ENCODE measurements at regions not wholly inside any gene's neighbourhood (a gene's known extent, or its start where the extent isn't known, plus 50 kb on each side); places are given as distances from the start of the nearest gene placed in this dataset.

DNA sequence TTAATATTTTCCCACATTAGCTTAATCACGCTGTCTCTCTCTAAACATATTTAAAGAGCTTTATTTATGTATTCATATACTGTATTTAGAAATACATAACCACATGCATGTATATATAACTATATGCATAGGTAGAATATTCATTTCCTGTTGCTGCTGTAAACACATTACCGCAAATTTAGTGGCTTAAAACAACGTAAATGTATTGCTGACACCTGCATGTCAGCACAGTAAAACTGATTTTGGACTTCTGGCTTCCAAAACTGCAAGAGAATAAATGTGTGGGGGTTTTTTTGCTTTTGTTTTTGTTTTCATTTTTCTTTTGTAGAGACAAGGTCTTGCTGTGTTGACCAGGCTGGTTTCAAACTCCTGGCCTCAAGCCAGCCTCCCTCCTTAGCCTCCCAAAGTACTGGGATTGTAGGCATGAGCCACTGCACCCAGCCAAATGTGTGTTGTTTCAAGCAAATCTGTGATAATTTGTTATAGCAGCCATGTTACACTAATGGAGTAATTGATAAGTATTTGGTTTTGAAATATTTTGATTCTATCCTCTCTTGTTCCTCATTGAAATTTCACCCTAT is 61.9 kb upstream of the CMKLR1 start:
- H3K79me1 ChIP-seq (ENCODE audit: low read depth, low read length), result no peaks in the 10 kb centered on the region
- H3K14ac ChIP-seq (ENCODE audit: low read length), result no peak overlapping the region
- H3K4me1 ChIP-seq (ENCODE audit: control insufficient read depth in 2 of 2, insufficient read depth in 1 of 2, low read depth in 1 of 2, low read length in 2 of 2), result peaks cover 0 to 5% of the 10 kb centered on the region in 2 donors
- H3K36me3 ChIP-seq (replicated peaks in 1 of 2; ENCODE audit: control insufficient read depth in 2 of 2, insufficient read depth in 2 of 2, low read length in 2 of 2), result no peaks in the 10 kb centered on the region
- no CpG with 5 or more reads among the region's 3 CpGs for WGBS, 2 donors (ENCODE audit: extremely low coverage in 2 of 2, insufficient read length in 2 of 2, insufficient replicate concordance in 1 of 2)
- H2BK5ac ChIP-seq (ENCODE audit: low read length), result no peak overlapping the region
- H3K18ac ChIP-seq (ENCODE audit: low read length), result no peak overlapping the region
- no peak for DNase-seq (ENCODE audit: low spot score)
- no peaks in the 10 kb centered on the region for H3K9me3 ChIP-seq (replicated peaks in 1 of 2; ENCODE audit: control insufficient read depth in 2 of 2, insufficient read depth in 1 of 2, low read depth in 1 of 2, low read length in 2 of 2)
- no peak overlapping the region for H3K23ac ChIP-seq (ENCODE audit: low read depth, low read length, poor library complexity)
- no peak overlapping the region for H3K9ac ChIP-seq (ENCODE audit: low read depth, low read length, poor library complexity)
- H2AFZ ChIP-seq (ENCODE audit: low read length), result no peak overlapping the region
- H3K4me2 ChIP-seq (ENCODE audit: insufficient read depth, low read length, poor library complexity, severe bottlenecking), result no peak overlapping the region
- no peak overlapping the region for H4K91ac ChIP-seq (ENCODE audit: low read depth, low read length, poor library complexity)
- peaks cover 0 to 3% (median 0%) of the 10 kb centered on the region in 3 experiments for H3K27me3 ChIP-seq (ENCODE audit: control insufficient read depth in 3 of 3, insufficient read depth in 3 of 3, low read depth in 1 of 3, low read length in 3 of 3)
- H2BK15ac ChIP-seq (ENCODE audit: low read length), result no peak overlapping the region
- no peak overlapping the region for H3K4me3 ChIP-seq (ENCODE audit: low read length in 2 of 2)
- no peak overlapping the region for H2AK5ac ChIP-seq (ENCODE audit: low read depth, low read length)
- no peak overlapping the region for H2BK12ac ChIP-seq (ENCODE audit: low read length)
- no peak overlapping the region for H4K8ac ChIP-seq (ENCODE audit: low read depth, low read length)
- no peak overlapping the region for H3K4ac ChIP-seq (ENCODE audit: low read length)
- no peak overlapping the region for H2BK120ac ChIP-seq (ENCODE audit: low read depth, low read length)
- H3K27ac ChIP-seq (replicated peaks; ENCODE audit: low read length), result no peak overlapping the region

DNA sequence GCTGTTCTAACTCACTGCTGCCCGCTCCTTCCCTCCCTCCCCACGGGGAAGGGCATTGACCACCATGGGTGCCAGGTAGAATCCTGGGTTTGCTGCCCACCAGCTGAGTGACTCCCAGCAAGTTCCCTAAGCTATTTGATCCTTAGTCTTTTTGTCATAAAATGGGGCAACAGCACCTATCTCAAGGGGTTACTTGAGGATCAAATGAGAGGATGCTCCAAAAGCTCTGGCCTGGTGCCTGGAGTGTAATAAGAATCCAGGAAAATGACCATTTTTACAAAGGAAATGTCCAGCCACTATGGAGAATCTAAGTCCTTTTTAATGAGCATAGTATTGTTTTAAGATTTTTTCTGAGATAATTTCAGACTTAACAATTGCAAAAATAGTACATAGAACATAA is 61.4 kb upstream of the CMKLR1 start:
- no peak overlapping the region for H3K18ac ChIP-seq (ENCODE audit: low read length)
- no peak overlapping the region for H2BK120ac ChIP-seq (ENCODE audit: low read depth, low read length)
- H2BK5ac ChIP-seq (ENCODE audit: low read length), result no peak overlapping the region
- H3K4me1 ChIP-seq (ENCODE audit: control insufficient read depth in 2 of 2, insufficient read depth in 1 of 2, low read depth in 1 of 2, low read length in 2 of 2), result peaks cover 0 to 5% of the 10 kb centered on the region in 2 donors
- DNase-seq (ENCODE audit: low spot score), result no peak
- H2BK12ac ChIP-seq (ENCODE audit: low read length), result no peak overlapping the region
- H3K23ac ChIP-seq (ENCODE audit: low read depth, low read length, poor library complexity), result no peak overlapping the region
- no peaks in the 10 kb centered on the region for H3K79me1 ChIP-seq (ENCODE audit: low read depth, low read length)
- H4K8ac ChIP-seq (ENCODE audit: low read depth, low read length), result no peak overlapping the region
- no peak overlapping the region for H3K14ac ChIP-seq (ENCODE audit: low read length)
- H2AK5ac ChIP-seq (ENCODE audit: low read depth, low read length), result no peak overlapping the region
- no peak overlapping the region for H2AFZ ChIP-seq (ENCODE audit: low read length)
- H3K4me2 ChIP-seq (ENCODE audit: insufficient read depth, low read length, poor library complexity, severe bottlenecking), result no peak overlapping the region
- no peaks in the 10 kb centered on the region for H3K36me3 ChIP-seq (replicated peaks in 1 of 2; ENCODE audit: control insufficient read depth in 2 of 2, insufficient read depth in 2 of 2, low read length in 2 of 2)
- H3K9me3 ChIP-seq (replicated peaks in 1 of 2; ENCODE audit: control insufficient read depth in 2 of 2, insufficient read depth in 1 of 2, low read depth in 1 of 2, low read length in 2 of 2), result no peaks in the 10 kb centered on the region
- no peak overlapping the region for H4K91ac ChIP-seq (ENCODE audit: low read depth, low read length, poor library complexity)
- H3K4me3 ChIP-seq (ENCODE audit: low read length in 2 of 2), result no peak overlapping the region
- no CpG with 5 or more reads among the region's 2 CpGs for WGBS, 2 donors (ENCODE audit: extremely low coverage in 2 of 2, insufficient read length in 2 of 2, insufficient replicate concordance in 1 of 2)
- H2BK15ac ChIP-seq (ENCODE audit: low read length), result no peak overlapping the region
- peaks cover 0 to 3% (median 0%) of the 10 kb centered on the region in 3 experiments for H3K27me3 ChIP-seq (ENCODE audit: control insufficient read depth in 3 of 3, insufficient read depth in 3 of 3, low read depth in 1 of 3, low read length in 3 of 3)
- no peak overlapping the region for H3K4ac ChIP-seq (ENCODE audit: low read length)
- H3K9ac ChIP-seq (ENCODE audit: low read depth, low read length, poor library complexity), result no peak overlapping the region
- H3K27ac ChIP-seq (replicated peaks; ENCODE audit: low read length), result no peak overlapping the region

DNA sequence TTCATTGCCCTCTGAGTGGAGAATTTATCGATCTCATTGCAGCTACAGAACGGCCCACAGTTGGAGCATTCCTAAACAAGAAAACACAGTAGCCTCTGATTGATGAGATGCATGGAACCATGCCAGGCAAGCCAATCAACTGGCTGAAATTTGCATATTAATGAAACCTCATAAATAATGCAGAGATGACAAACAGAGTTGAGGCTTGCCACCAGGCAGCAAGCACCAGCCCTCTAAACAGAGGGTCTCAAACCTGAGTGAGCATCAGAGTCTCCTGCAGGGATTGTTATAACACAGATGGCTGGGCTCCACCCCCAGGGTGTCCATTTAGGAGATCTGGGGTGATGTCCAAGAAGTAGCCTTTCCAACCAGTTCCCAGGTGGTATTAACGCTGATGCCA is 60.9 kb upstream of the CMKLR1 start:
- Histone ChIP-seq H2AK5ac (ENCODE audit: low read depth, low read length) (no peak overlapping the region), H3K4me1 (ENCODE audit: control insufficient read depth in 2 of 2, insufficient read depth in 1 of 2, low read depth in 1 of 2, low read length in 2 of 2) (peaks cover 0 to 5% of the 10 kb centered on the region in 2 donors), H3K36me3 (replicated peaks in 1 of 2; ENCODE audit: control insufficient read depth in 2 of 2, insufficient read depth in 2 of 2, low read length in 2 of 2) (no peaks in the 10 kb centered on the region), H2AFZ (ENCODE audit: low read length) (no peak overlapping the region), H3K23ac (ENCODE audit: low read depth, low read length, poor library complexity) (no peak overlapping the region), H3K4me3 (ENCODE audit: low read length in 2 of 2) (no peak overlapping the region), H3K4me2 (ENCODE audit: insufficient read depth, low read length, poor library complexity, severe bottlenecking) (no peak overlapping the region), H4K8ac (ENCODE audit: low read depth, low read length) (no peak overlapping the region), H3K18ac (ENCODE audit: low read length) (no peak overlapping the region), H2BK5ac (ENCODE audit: low read length) (no peak overlapping the region), H3K14ac (ENCODE audit: low read length) (no peak overlapping the region), H3K27ac (replicated peaks; ENCODE audit: low read length) (no peak overlapping the region), H3K4ac (ENCODE audit: low read length) (no peak overlapping the region), H3K27me3 (ENCODE audit: control insufficient read depth in 3 of 3, insufficient read depth in 3 of 3, low read depth in 1 of 3, low read length in 3 of 3) (peaks cover 0 to 3% (median 0%) of the 10 kb centered on the region in 3 experiments), H3K9me3 (replicated peaks in 1 of 2; ENCODE audit: control insufficient read depth in 2 of 2, insufficient read depth in 1 of 2, low read depth in 1 of 2, low read length in 2 of 2) (no peaks in the 10 kb centered on the region), H2BK15ac (ENCODE audit: low read length) (no peak overlapping the region), H4K91ac (ENCODE audit: low read depth, low read length, poor library complexity) (no peak overlapping the region), H3K9ac (ENCODE audit: low read depth, low read length, poor library complexity) (no peak overlapping the region), H3K79me1 (ENCODE audit: low read depth, low read length) (no peaks in the 10 kb centered on the region), H2BK120ac (ENCODE audit: low read depth, low read length) (no peak overlapping the region), H2BK12ac (ENCODE audit: low read length) (no peak overlapping the region)
- WGBS, 2 donors (ENCODE audit: extremely low coverage in 2 of 2, insufficient read length in 2 of 2, insufficient replicate concordance in 1 of 2), result no CpG with 5 or more reads among the region's 3 CpGs
- no peak for DNase-seq (ENCODE audit: low spot score)

DNA sequence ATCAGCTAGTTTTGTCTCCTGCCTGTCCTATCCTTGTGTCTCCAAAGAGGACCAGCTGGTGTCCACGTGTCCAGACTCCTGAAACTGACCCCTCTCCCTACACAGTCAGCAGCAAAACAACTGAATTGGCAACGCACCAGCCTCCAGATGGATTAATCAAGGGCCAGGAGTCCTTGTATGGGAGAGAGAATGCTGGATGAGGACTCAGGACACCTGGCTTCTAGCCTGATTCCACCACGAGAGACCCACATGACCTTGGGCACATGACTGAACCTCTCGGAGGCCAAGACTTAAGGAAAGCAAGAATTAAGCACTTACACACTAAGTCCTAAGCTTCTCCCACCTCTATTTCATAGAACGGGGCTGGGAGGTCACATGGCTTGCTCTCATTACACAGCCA is 60.4 kb upstream of the CMKLR1 start:
- Histone ChIP-seq H2BK12ac (ENCODE audit: low read length) (no peak overlapping the region), H3K9ac (ENCODE audit: low read depth, low read length, poor library complexity) (no peak overlapping the region), H4K8ac (ENCODE audit: low read depth, low read length) (no peak overlapping the region), H3K9me3 (replicated peaks in 1 of 2; ENCODE audit: control insufficient read depth in 2 of 2, insufficient read depth in 1 of 2, low read depth in 1 of 2, low read length in 2 of 2) (no peaks in the 10 kb centered on the region), H3K4ac (ENCODE audit: low read length) (no peak overlapping the region), H3K79me1 (ENCODE audit: low read depth, low read length) (no peaks in the 10 kb centered on the region), H2BK15ac (ENCODE audit: low read length) (no peak overlapping the region), H3K23ac (ENCODE audit: low read depth, low read length, poor library complexity) (no peak overlapping the region), H3K14ac (ENCODE audit: low read length) (no peak overlapping the region), H3K27me3 (ENCODE audit: control insufficient read depth in 3 of 3, insufficient read depth in 3 of 3, low read depth in 1 of 3, low read length in 3 of 3) (peaks cover 0 to 3% (median 0%) of the 10 kb centered on the region in 3 experiments), H4K91ac (ENCODE audit: low read depth, low read length, poor library complexity) (no peak overlapping the region), H3K4me2 (ENCODE audit: insufficient read depth, low read length, poor library complexity, severe bottlenecking) (no peak overlapping the region), H3K18ac (ENCODE audit: low read length) (no peak overlapping the region), H2AFZ (ENCODE audit: low read length) (no peak overlapping the region), H3K4me1 (ENCODE audit: control insufficient read depth in 2 of 2, insufficient read depth in 1 of 2, low read depth in 1 of 2, low read length in 2 of 2) (peaks cover 0 to 5% of the 10 kb centered on the region in 2 donors), H2AK5ac (ENCODE audit: low read depth, low read length) (no peak overlapping the region), H3K36me3 (replicated peaks in 1 of 2; ENCODE audit: control insufficient read depth in 2 of 2, insufficient read depth in 2 of 2, low read length in 2 of 2) (no peaks in the 10 kb centered on the region), H2BK120ac (ENCODE audit: low read depth, low read length) (no peak overlapping the region), H3K27ac (replicated peaks; ENCODE audit: low read length) (no peak overlapping the region), H2BK5ac (ENCODE audit: low read length) (no peak overlapping the region), H3K4me3 (ENCODE audit: low read length in 2 of 2) (no peak overlapping the region)
- WGBS, 2 donors (ENCODE audit: extremely low coverage in 2 of 2, insufficient read length in 2 of 2, insufficient replicate concordance in 1 of 2), result no CpG with 5 or more reads among the region's 5 CpGs
- no peak for DNase-seq (ENCODE audit: low spot score)

Data from neuronal stem cell (in vitro differentiated cells).